HepG2 (cell line): ENCODE measurements at regions not wholly inside any gene's neighbourhood (a gene's known extent, or its start where the extent isn't known, plus 50 kb on each side); places are given as distances from the start of the nearest gene placed in this dataset.

Experiments used
- ARID2 ChIP-seq: sonication (generic); formaldehyde crosslinking; IDR thresholded peaks from 2 replicates; pipeline ENCODE4 v1.8.1; 2022; ENCODE audit warnings: mild to moderate bottlenecking, missing genetic modification reagents, borderline replicate concordance
- ARNT ChIP-seq: fragments of 450-650 bp; IDR thresholded peaks from 2 replicates; pipeline ENCODE4 v1.6.1; 2017
- EP300 ChIP-seq, 3 experiments: sonication (generic) in 1 of 3; formaldehyde crosslinking in 1 of 3; IDR thresholded peaks; 2 replicates each; pipeline versions ENCODE4 v1.5.1 to v1.6.1; 2011 to 2020; ENCODE audit warnings: low read depth in 2 of 3, low read length in 2 of 3, borderline replicate concordance in 1 of 3, improper control_type of control experiment in 1 of 3, mild to moderate bottlenecking in 1 of 3, missing genetic modification reagents in 1 of 3, moderate library complexity in 1 of 3
- KDM5A ChIP-seq: fragments of 200-600 bp; sonication (generic); IDR thresholded peaks from 2 replicates; pipeline ENCODE4 v1.7.0; 2018; ENCODE audit warnings: antibody characterized with exemption, mild to moderate bottlenecking, low read length, borderline replicate concordance
- POLR2A ChIP-seq, 2 experiments: IDR thresholded peaks; 2 replicates each; pipeline ENCODE4 v1.6.1; 2011; ENCODE audit warnings: low read depth in 2 of 2, low read length in 2 of 2, mild to moderate bottlenecking in 1 of 2, moderate library complexity in 1 of 2; ENCODE audit not compliant: insufficient read depth in 1 of 2
- RNF2 ChIP-seq: fragments of 450-650 bp; conservative IDR thresholded peaks from 2 replicates; pipeline ENCODE4 v1.6.1; 2016; ENCODE audit warnings: low read depth
- SMC3 ChIP-seq: IDR thresholded peaks from 2 replicates; pipeline ENCODE4 v1.6.1; 2011; ENCODE audit warnings: low read length, improper control_type of control experiment
- ZNF274 ChIP-seq: sonication (generic); formaldehyde crosslinking; IDR thresholded peaks from 2 replicates; pipeline ENCODE4 v1.5.1; 2020; ENCODE audit warnings: mild to moderate bottlenecking, missing genetic modification reagents

- no peak for TF ChIP-seq RNF2
- no peak for TF ChIP-seq ARID2 (CRISPR knock-in tag)
- no peak for TF ChIP-seq EP300 (IDR thresholded peaks at IDR 0.05; ENCODE audit: low read depth in 2 of 2, low read length in 2 of 2)
- TF ChIP-seq EP300 (CRISPR knock-in tag; IDR thresholded peaks at IDR 0.05; ENCODE audit: borderline replicate concordance), result no peak
- no peak for TF ChIP-seq ARNT
- TF ChIP-seq KDM5A, result no peak
- TF ChIP-seq POLR2A (IDR thresholded peaks at IDR 0.05; ENCODE audit: insufficient read depth in 1 of 2, low read depth in 2 of 2, low read length in 2 of 2), result no peak
- no peak for TF ChIP-seq ZNF274 (CRISPR knock-in tag)
- TF ChIP-seq SMC3, result no peak
Measured at GRCh38 chr1:98045211-98045766, 124.5 kb upstream of the DPYD start.
